ENCODE measurements at regions not wholly inside any gene's neighbourhood (a gene's known extent, or its start where the extent isn't known, plus 50 kb on each side); places are given as distances from the start of the nearest gene placed in this dataset.

- intact Hi-C loops (cut with micrococcal nuclease; ENCODE audit: unreplicated experiment) (no loop called here), in situ Hi-C loops (cut with HindIII; ENCODE audit: extremely low pct_ligation_motif_present, low pct_unique_long_range_greater_than_20kb) (no loop called here)
- Histone ChIP-seq H3K4me3 (replicated peaks in 1 of 3; ENCODE audit: insufficient read depth in 1 of 3, low read depth in 2 of 3, low read length in 3 of 3) (no peak overlapping the region), H3K9me3 (ENCODE audit: low read length) (peaks cover 8% of the 10 kb centered on the region; the same call in 1 of the 2 replicates), H3K4me2 (ENCODE audit: low read depth, low read length) (no peak overlapping the region), H2AFZ (ENCODE audit: low read length) (no peak overlapping the region), H3K9ac (ENCODE audit: insufficient read depth, low read depth, low read length) (no peak overlapping the region), H4K20me1 (ENCODE audit: insufficient read depth, low read length) (no peaks in the 10 kb centered on the region), H3K36me3 (replicated peaks in 1 of 2; ENCODE audit: control insufficient read depth in 1 of 2, insufficient read depth in 2 of 2, low read length in 2 of 2) (no peaks in the 10 kb centered on the region), H3K27me3 (ENCODE audit: control insufficient read depth in 1 of 2, insufficient read depth in 2 of 2, low read length in 2 of 2) (peaks cover 0 to 3% of the 10 kb centered on the region in 2 experiments; a peak in 1 of 5 replicates), H3K27ac (ENCODE audit: extremely low read length, insufficient read depth, low read length) (no peak overlapping the region), H3K4me1 (ENCODE audit: insufficient read depth, low read length) (peaks cover 10% of the 10 kb centered on the region), H3K79me2 (ENCODE audit: insufficient read depth, low read length) (no peaks in the 10 kb centered on the region)
- POLR2A ChIA-PET: no interaction called here
- DNase-seq (ENCODE audit: low spot score): no peak
- CTCF ChIA-PET (ENCODE audit: low intra/inter-chr PET ratio, low total read pairs): no interaction called here
- no TSS peak for BruUV-seq (replicated peaks)
- TF ChIP-seq ARHGAP35 (CRISPR knock-in tag; IDR thresholded peaks at IDR 0.05; ENCODE audit: borderline replicate concordance): no peak
- TF ChIP-seq FOXJ3 (CRISPR knock-in tag; IDR thresholded peaks at IDR 0.05; ENCODE audit: borderline replicate concordance): no peak
- ATAC-seq: no peak
- FAIRE-seq: no peak
- WGBS (ENCODE audit: low lambda C conversion rate): 0% methylated on average over 1 of the region's 1 CpG
Observed at GRCh38 chr22:33991620-33992019, 71.3 kb upstream of the LARGE1 start.

- no TSS peak for BruUV-seq (replicated peaks)
- Histone ChIP-seq H3K9me3 (ENCODE audit: low read length) (peaks cover 8% of the 10 kb centered on the region; the same call in 1 of the 2 replicates), H3K79me2 (ENCODE audit: insufficient read depth, low read length) (no peaks in the 10 kb centered on the region), H3K36me3 (replicated peaks in 1 of 2; ENCODE audit: control insufficient read depth in 1 of 2, insufficient read depth in 2 of 2, low read length in 2 of 2) (no peaks in the 10 kb centered on the region), H3K27me3 (ENCODE audit: control insufficient read depth in 1 of 2, insufficient read depth in 2 of 2, low read length in 2 of 2) (no peaks in the 10 kb centered on the region; a peak in 1 of 5 replicates), H4K20me1 (ENCODE audit: insufficient read depth, low read length) (no peaks in the 10 kb centered on the region), H3K4me2 (ENCODE audit: low read depth, low read length) (peak overlapping the region; percentile 49), H3K27ac (ENCODE audit: extremely low read length, insufficient read depth, low read length) (no peak overlapping the region), H3K4me3 (replicated peaks in 1 of 3; ENCODE audit: insufficient read depth in 1 of 3, low read depth in 2 of 3, low read length in 3 of 3) (no peak overlapping the region; a peak in 1 of 6 replicates), H2AFZ (ENCODE audit: low read length) (no peak overlapping the region), H3K4me1 (ENCODE audit: insufficient read depth, low read length) (peaks cover 35% of the 10 kb centered on the region), H3K9ac (ENCODE audit: insufficient read depth, low read depth, low read length) (no peak overlapping the region)
- intact Hi-C loops (cut with micrococcal nuclease; ENCODE audit: unreplicated experiment): no loop called here
- DNase-seq (ENCODE audit: low spot score) (peak; percentile 34), ATAC-seq (peak; percentile 46; the same call in 2 of the 3 replicates), FAIRE-seq (no peak)
- under 1% methylated on average over 3 of the region's 3 CpGs for WGBS (ENCODE audit: low lambda C conversion rate)
- in situ Hi-C loops (cut with HindIII; ENCODE audit: extremely low pct_ligation_motif_present, low pct_unique_long_range_greater_than_20kb): no loop called here
- ChIA-PET CTCF (ENCODE audit: low intra/inter-chr PET ratio, low total read pairs) (no interaction called here), POLR2A (no interaction called here)
- TF ChIP-seq TCF12 (IDR thresholded peaks at IDR 0.05): no peak
- no peak for TF ChIP-seq TCF12 (CRISPR knock-in tag; IDR thresholded peaks at IDR 0.05)
- TF ChIP-seq FOXP1 (IDR thresholded peaks at IDR 0.05): no peak
- TF ChIP-seq FOXP1 (CRISPR knock-in tag; IDR thresholded peaks at IDR 0.05): peak; percentile 67; the same call in 1 of the 2 replicates
- 0 out of 2 replicates have a peak, but pooled peaks have one; percentile 41 for TF ChIP-seq NR2F2 (IDR thresholded peaks at IDR 0.05; ENCODE audit: borderline replicate concordance, low read depth)
- TF ChIP-seq EP300 (IDR thresholded peaks at IDR 0.05; ENCODE audit: low read depth in 2 of 2, low read length in 2 of 2): peak in 1 of 2 experiments; percentile 25; a peak in 1 of 4 replicates
- TF ChIP-seq EP300 (CRISPR knock-in tag; IDR thresholded peaks at IDR 0.05; ENCODE audit: borderline replicate concordance): no peak
- no peak for TF ChIP-seq SOX13 (IDR thresholded peaks at IDR 0.05)
- peak in 1 of 2 experiments; percentile 28; a peak in 1 of 4 replicates for TF ChIP-seq SOX13 (CRISPR knock-in tag; conservative IDR thresholded peaks at IDR 0.05 in 1 of 2, IDR thresholded peaks at IDR 0.05 in 1 of 2)
- no peak for TF ChIP-seq GMEB1 (CRISPR knock-in tag; IDR thresholded peaks at IDR 0.05; ENCODE audit: borderline replicate concordance)
- TF ChIP-seq ZBTB20 (CRISPR knock-in tag; IDR thresholded peaks at IDR 0.05; ENCODE audit: borderline replicate concordance, low read depth): 0 out of 2 replicates have a peak, but pooled peaks have one; percentile 25
- peak; percentile 35 for TF ChIP-seq SAP130 (CRISPR knock-in tag; IDR thresholded peaks at IDR 0.05; ENCODE audit: low read depth)
- TF ChIP-seq FOXP4 (CRISPR knock-in tag; IDR thresholded peaks at IDR 0.05): peak; percentile 58; the same call in 1 of the 2 replicates
- no peak for TF ChIP-seq ZNF724P (CRISPR knock-in tag; IDR thresholded peaks at IDR 0.05; ENCODE audit: borderline replicate concordance)
- 0 out of 2 replicates have a peak, but pooled peaks have one; percentile 41 for TF ChIP-seq KDM6A (CRISPR knock-in tag; IDR thresholded peaks at IDR 0.05; ENCODE audit: low read depth)
Observed at GRCh38 chr22:33996824-33997223, 76.5 kb upstream of the LARGE1 start.

All from HepG2 (cell line).